HG03280 (cell line): ENCODE measurements at regions not wholly inside any gene's neighbourhood (a gene's known extent, or its start where the extent isn't known, plus 50 kb on each side); places are given as distances from the start of the nearest gene placed in this dataset.
"Not testable (repeated sequence)": the region's sequence is repeated elsewhere in the genome, so short reads cannot be mapped to it uniquely, and the experiment has no call there.

Experiments
- ATAC-seq: cut with Tn5 transposase; IDR thresholded peaks from one replicate; pipeline ENCODE4 v1.9.1; 2021; ENCODE audit warnings: mild to moderate bottlenecking, moderate library complexity; ENCODE audit not compliant: unreplicated experiment

- ATAC-seq = no peak
Measured at GRCh38 chr9:38133595-38133994, 64.6 kb upstream of the SHB start.

DNA sequence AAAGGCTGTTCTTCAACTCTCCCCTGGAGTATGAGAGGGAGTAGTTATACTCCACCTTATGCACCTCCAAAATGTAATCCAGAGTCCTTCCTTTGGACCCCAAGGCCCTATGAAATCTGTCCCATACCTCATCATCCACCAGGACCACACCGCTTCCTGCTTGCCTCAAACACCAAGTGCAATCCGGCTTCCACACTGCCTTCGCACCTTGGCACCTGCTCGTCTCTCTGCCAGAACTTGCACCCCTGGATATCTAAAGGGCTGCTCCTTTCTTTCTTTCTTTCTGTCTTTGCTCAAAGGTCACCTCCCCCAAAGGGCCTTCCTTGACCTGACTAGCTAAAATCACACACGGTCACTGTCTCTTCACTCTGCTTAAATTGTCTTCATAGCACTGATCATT lies 63.9 kb upstream of the SHB start:
- no peak for ATAC-seq

GRCh38 chr9:38131729-38132128 lies 62.7 kb upstream of the SHB start:
- no peak for ATAC-seq

DNA sequence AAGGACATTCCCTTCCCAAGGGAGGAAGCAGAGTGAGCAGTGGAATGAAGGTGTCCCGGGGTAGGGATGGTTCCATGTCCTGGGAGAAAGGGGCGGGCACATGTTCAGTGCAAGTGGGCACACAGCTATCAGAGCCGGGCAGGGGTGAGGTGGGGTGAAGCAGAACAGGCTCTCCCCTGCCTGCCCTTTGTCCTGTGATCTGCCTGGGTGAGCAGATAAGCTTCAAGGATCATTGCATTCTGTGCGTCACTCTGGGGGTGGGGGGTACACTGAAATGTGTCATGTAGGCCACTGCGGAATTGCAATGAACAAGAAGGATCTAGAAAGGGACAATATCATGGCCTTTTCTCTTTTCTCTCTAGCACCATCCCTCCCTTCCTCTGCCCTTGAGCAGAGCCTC lies 61.7 kb upstream of the SHB start:
- ATAC-seq = no peak

- ATAC-seq = no peak
Measured at GRCh38 chr9:38129366-38129765, 60.3 kb upstream of the SHB start.

GRCh38 chr9:38128752-38129270 lies 59.8 kb upstream of the SHB start:
- no peak for ATAC-seq

DNA sequence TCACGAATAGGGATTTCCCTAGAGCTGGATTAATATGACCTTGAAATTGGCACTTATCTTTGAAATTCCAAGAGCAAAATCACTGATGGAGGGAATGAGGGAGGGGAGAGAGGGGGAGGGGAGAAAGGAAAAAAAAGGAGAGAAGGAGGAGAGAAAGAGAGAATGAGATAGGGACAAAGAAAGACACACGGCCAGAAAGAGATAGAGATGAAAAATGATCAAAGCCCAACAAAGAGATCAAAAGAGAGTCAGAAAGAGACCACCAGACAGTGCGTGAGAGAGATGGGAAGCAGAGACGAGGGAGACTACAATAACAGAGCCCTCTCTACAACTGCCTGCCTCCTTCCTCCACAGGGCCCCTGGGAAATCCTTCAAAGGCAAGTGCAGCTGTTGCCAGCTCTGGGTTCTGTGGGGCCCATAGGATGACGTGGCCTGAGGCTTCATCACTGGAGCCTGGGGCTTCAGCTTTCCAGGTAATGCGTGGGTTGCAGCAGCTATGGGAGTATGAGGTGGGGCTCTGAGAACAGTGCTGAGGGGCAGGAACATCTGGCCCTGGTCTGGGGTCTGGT lies 58.3 kb upstream of the SHB start:
- no peak for ATAC-seq

- ATAC-seq = no peak
Measured at GRCh38 chr9:38126730-38127129, 57.7 kb upstream of the SHB start.

DNA sequence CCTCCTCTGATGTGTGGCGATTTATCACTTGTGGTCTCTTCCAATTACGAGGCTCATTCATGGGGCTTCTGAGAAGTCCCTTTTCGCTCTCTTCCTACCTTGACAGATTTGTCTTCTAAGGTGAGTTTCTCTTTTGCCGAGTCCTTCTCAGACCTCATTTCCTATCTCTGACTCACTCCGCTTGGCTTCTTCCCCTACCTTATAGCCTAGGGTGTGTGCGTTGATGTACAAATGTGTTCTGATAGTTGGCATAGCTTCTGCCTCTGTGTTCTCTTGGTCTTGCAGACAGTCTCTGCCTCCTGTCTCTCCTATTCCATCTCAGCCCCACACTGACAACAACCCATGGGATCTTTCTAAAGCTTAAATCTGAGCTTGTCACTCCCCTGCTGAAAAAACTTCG lies 56.9 kb upstream of the SHB start:
- ATAC-seq = no peak

- ATAC-seq = not testable (repeated sequence)
Measured at GRCh38 chr9:38123359-38123758, 54.3 kb upstream of the SHB start.

GRCh38 chr9:38120961-38121360 lies 51.9 kb upstream of the SHB start:
- ATAC-seq = no peak

- no peak for ATAC-seq
Measured at GRCh38 chr9:38119560-38120236, 50.7 kb upstream of the SHB start.

DNA sequence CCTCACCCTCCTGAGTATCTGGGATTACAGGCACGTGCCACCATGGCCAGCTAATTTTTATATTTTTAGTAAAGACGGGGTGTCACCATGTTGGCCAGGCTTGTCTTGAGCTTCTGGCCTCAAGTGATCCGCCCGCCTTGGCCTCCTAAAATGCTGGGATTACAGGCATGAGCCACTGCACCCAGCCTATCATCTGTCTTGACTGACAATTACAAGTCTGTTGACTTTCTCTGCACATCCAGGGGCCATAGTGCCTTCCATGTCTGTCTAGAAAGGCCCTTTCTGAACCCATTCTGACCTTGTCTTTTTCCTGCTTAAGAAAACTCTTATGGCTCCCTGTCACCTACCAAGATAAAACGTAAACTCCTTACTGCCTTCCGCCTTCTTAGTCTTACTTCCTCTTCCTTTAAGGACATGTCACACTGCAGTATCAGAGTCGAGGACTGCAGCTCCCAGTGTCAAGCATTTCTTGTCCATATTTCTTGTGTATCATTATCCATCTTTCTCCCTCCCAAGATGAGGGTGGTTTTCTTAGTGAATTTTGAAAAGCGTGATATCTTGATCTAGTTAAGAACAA lies 49.9 kb upstream of the SHB start:
- no peak for ATAC-seq
